ENCODE measurements at regions not wholly inside any gene's neighbourhood (a gene's known extent, or its start where the extent isn't known, plus 50 kb on each side); places are given as distances from the start of the nearest gene placed in this dataset.

DNA sequence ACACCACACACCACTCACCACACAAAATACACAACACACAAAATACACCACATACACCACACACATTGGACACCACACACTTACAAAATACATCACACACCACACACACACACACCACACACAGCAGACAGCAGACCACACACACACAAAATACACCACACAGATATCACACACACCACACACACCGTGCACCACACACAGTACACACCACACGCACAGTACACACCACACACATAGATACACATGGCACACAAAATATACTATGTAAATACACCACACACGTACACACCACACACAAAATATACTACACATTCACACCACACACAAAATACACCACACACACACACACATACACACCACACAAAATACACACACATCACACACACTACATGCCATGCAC lies 1243.5 kb downstream of the BRD1 start:
- TF ChIP-seq ZNF565 (CRISPR knock-in tag; conservative IDR thresholded peaks at IDR 0.05; ENCODE audit: low read depth) (no peak), GLIS3 (CRISPR knock-in tag; IDR thresholded peaks at IDR 0.05) (no peak), TCF4 (CRISPR knock-in tag; IDR thresholded peaks at IDR 0.05; ENCODE audit: borderline replicate concordance) (no peak), ISL1 (CRISPR knock-in tag; IDR thresholded peaks at IDR 0.05) (no peak), ARNTL (CRISPR knock-in tag; IDR thresholded peaks at IDR 0.05; ENCODE audit: borderline replicate concordance, low read depth) (no peak), ZNF8 (CRISPR knock-in tag; IDR thresholded peaks at IDR 0.05) (no peak), PPARA (CRISPR knock-in tag; IDR thresholded peaks at IDR 0.05; ENCODE audit: borderline replicate concordance) (no peak), CSDC2 (CRISPR knock-in tag; IDR thresholded peaks at IDR 0.05) (no peak), SNAI2 (CRISPR knock-in tag; IDR thresholded peaks at IDR 0.05) (no peak)
- TF ChIP-seq, protein P1, sequence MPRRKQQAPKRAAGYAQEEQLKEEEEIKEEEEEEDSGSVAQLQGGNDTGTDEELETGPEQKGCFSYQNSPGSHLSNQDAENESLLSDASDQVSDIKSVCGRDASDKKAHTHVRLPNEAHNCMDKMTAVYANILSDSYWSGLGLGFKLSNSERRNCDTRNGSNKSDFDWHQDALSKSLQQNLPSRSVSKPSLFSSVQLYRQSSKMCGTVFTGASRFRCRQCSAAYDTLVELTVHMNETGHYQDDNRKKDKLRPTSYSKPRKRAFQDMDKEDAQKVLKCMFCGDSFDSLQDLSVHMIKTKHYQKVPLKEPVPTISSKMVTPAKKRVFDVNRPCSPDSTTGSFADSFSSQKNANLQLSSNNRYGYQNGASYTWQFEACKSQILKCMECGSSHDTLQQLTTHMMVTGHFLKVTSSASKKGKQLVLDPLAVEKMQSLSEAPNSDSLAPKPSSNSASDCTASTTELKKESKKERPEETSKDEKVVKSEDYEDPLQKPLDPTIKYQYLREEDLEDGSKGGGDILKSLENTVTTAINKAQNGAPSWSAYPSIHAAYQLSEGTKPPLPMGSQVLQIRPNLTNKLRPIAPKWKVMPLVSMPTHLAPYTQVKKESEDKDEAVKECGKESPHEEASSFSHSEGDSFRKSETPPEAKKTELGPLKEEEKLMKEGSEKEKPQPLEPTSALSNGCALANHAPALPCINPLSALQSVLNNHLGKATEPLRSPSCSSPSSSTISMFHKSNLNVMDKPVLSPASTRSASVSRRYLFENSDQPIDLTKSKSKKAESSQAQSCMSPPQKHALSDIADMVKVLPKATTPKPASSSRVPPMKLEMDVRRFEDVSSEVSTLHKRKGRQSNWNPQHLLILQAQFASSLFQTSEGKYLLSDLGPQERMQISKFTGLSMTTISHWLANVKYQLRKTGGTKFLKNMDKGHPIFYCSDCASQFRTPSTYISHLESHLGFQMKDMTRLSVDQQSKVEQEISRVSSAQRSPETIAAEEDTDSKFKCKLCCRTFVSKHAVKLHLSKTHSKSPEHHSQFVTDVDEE (CRISPR knock-in tag; IDR thresholded peaks at IDR 0.05): no peak

Measured in SK-N-SH treated with all-trans-retinoic acid at 6 μM for 48 hours (cell line).